DND-41 (cell line): ENCODE measurements at regions not wholly inside any gene's neighbourhood (a gene's known extent, or its start where the extent isn't known, plus 50 kb on each side); places are given as distances from the start of the nearest gene placed in this dataset.

ENCODE experiments used
- ATAC-seq: fragments of 200-7000 bp; cut with Tn5 transposase; 3 replicates; pipeline ENCODE4 v1.9.1; 2021; ENCODE audit warnings: low read depth; ENCODE audit not compliant: insufficient read depth
- DNase-seq: peaks from one replicate; pipeline ENCODE4 v3.0.0-alpha.2; 2020
- H2AFZ ChIP-seq: 2 replicates; pipeline ENCODE4 v1.6.0; 2012; ENCODE audit warnings: low read depth, low read length
- H3K27ac ChIP-seq: 2 replicates; pipeline ENCODE4 v1.5.1; 2012; ENCODE audit warnings: low read length, inconsistent platforms
- H3K27me3 ChIP-seq: fragments of 200-600 bp; sonication (generic); 2 replicates; pipeline ENCODE4 v1.6.0; 2012; ENCODE audit warnings: low read length, mild to moderate bottlenecking, inconsistent platforms; ENCODE audit not compliant: insufficient read depth, poor library complexity
- H3K36me3 ChIP-seq: 2 replicates; pipeline ENCODE4 v1.5.1; 2012; ENCODE audit warnings: low read length, inconsistent platforms; ENCODE audit not compliant: insufficient read depth
- H3K4me1 ChIP-seq: 2 replicates; pipeline ENCODE4 v1.5.1; 2012; ENCODE audit warnings: mild to moderate bottlenecking, low read length; ENCODE audit not compliant: insufficient read depth
- H3K4me2 ChIP-seq: 2 replicates; pipeline ENCODE4 v1.6.0; 2012; ENCODE audit warnings: mild to moderate bottlenecking, moderate library complexity, low read length, inconsistent platforms; ENCODE audit not compliant: insufficient read depth
- H3K4me3 ChIP-seq, 2 experiments: fragments of 200-600 bp in 1 of 2; shearing (Covaris generic) in 1 of 2; 2 replicates each; pipeline ENCODE4 v1.5.1; 2012 to 2016; ENCODE audit warnings: inconsistent platforms in 2 of 2, low read length in 2 of 2, mild to moderate bottlenecking in 2 of 2, low read depth in 1 of 2, moderate library complexity in 1 of 2
- H3K79me2 ChIP-seq: 2 replicates; pipeline ENCODE4 v1.6.0; 2012; ENCODE audit warnings: low read length, inconsistent platforms; ENCODE audit not compliant: insufficient read depth
- H3K9ac ChIP-seq: 2 replicates; pipeline ENCODE4 v1.6.0; 2012; ENCODE audit warnings: low read depth, mild to moderate bottlenecking, inconsistent platforms, low read length, moderate library complexity
- H3K9me3 ChIP-seq: 2 replicates; pipeline ENCODE4 v1.5.1; 2012; ENCODE audit warnings: low read length, moderate library complexity, mild to moderate bottlenecking, inconsistent platforms; ENCODE audit not compliant: insufficient read depth, severe bottlenecking
- H4K20me1 ChIP-seq: 2 replicates; pipeline ENCODE4 v1.6.0; 2012; ENCODE audit warnings: low read length; ENCODE audit not compliant: insufficient read depth
- EZH2 ChIP-seq: IDR thresholded peaks from 3 replicates; pipeline ENCODE4 v1.6.1; 2012; ENCODE audit warnings: borderline replicate concordance, low read depth, mild to moderate bottlenecking, moderate library complexity, low read length, inconsistent platforms; ENCODE audit not compliant: severe bottlenecking
- TF ChIP-seq, protein P1 (sequence below): IDR thresholded peaks from 2 replicates; pipeline ENCODE4 v1.5.1; 2012; ENCODE audit warnings: borderline replicate concordance, low read length, moderate library complexity, mild to moderate bottlenecking; ENCODE audit not compliant: poor library complexity, severe bottlenecking; ENCODE audit errors: extremely low read depth

DNA sequence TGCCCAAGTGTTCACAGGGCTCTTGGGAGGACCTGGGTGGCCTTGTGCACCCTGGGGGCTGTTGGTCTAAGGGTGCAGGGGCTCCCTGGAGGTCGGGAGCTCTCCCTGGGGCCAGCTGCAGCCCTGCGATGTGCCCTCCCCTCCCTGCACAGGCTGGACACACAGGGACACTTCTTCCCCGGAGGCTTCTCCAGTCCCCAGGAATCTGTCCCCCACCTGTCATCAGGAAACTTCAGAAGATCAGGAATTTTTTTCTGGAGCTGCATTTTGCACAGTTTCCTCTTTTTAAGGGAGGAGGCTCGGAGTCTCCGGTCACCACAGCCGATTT, 66.9 kb upstream of the BHLHE23 start:
- TF ChIP-seq, protein P1, sequence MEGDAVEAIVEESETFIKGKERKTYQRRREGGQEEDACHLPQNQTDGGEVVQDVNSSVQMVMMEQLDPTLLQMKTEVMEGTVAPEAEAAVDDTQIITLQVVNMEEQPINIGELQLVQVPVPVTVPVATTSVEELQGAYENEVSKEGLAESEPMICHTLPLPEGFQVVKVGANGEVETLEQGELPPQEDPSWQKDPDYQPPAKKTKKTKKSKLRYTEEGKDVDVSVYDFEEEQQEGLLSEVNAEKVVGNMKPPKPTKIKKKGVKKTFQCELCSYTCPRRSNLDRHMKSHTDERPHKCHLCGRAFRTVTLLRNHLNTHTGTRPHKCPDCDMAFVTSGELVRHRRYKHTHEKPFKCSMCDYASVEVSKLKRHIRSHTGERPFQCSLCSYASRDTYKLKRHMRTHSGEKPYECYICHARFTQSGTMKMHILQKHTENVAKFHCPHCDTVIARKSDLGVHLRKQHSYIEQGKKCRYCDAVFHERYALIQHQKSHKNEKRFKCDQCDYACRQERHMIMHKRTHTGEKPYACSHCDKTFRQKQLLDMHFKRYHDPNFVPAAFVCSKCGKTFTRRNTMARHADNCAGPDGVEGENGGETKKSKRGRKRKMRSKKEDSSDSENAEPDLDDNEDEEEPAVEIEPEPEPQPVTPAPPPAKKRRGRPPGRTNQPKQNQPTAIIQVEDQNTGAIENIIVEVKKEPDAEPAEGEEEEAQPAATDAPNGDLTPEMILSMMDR, result no peak
- no peak for TF ChIP-seq EZH2
- H3K4me3 ChIP-seq, result no peak overlapping the region
- no peak overlapping the region for H3K9ac ChIP-seq
- peaks cover 29% of the 10 kb centered on the region for H4K20me1 ChIP-seq
- peaks cover 21% of the 10 kb centered on the region for H3K9me3 ChIP-seq
- no peaks in the 10 kb centered on the region for H3K4me1 ChIP-seq
- H3K79me2 ChIP-seq, result no peaks in the 10 kb centered on the region
- no peak overlapping the region for H3K4me2 ChIP-seq
- no peaks in the 10 kb centered on the region for H3K36me3 ChIP-seq
- ATAC-seq, result no peak
- H3K27me3 ChIP-seq, result no peaks in the 10 kb centered on the region
- DNase-seq, result no peak
- no peak overlapping the region for H2AFZ ChIP-seq
- H3K27ac ChIP-seq, result no peak overlapping the region

DNA sequence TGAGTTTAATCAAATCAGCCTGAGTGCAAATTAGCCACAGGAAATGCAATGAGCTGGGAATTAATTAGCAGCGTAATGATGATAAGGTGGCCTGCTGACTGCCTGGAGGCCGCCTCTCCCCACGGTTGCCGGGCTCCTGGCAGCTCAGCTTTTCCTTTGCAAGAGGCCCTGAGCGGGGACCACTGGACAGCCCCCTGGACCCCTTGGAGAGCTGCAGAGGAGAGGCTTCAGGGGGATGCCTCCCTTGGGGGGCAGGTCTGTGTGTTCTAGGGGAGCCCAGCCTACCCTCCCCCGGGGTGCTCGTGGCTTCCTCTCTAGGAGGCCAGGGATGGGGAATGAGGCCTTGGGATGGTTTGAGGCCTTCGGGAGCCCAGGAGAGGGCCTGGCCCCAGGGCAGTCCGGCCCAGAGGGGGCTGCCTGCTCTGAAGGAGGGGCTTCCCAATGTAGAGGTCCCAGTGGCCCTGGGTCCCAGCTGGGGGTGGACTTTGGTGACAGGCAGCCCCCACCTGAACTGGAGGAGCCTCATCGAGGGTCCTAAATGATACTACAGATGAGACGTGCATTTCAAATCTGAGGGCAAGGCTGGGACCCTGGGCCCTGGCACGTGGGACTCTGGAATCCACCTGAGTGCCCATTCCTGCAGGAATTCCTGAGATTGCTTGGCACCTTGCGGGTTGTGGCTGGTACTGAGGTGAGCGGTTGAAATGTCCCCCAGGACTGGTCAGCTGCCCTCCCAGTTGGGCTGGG, 66.4 kb upstream of the BHLHE23 start:
- Histone ChIP-seq H3K27ac (no peak overlapping the region), H3K4me3 (no peak overlapping the region), H3K9me3 (peaks cover 17% of the 10 kb centered on the region), H4K20me1 (peaks cover 34% of the 10 kb centered on the region), H3K4me2 (no peak overlapping the region), H3K4me1 (no peaks in the 10 kb centered on the region), H3K27me3 (no peaks in the 10 kb centered on the region), H3K9ac (no peak overlapping the region), H2AFZ (no peak overlapping the region), H3K36me3 (no peaks in the 10 kb centered on the region), H3K79me2 (no peaks in the 10 kb centered on the region)
- ATAC-seq (no peak), DNase-seq (no peak)
- TF ChIP-seq EZH2, result no peak
- TF ChIP-seq, protein P1, result no peak

- Histone ChIP-seq H3K27me3 (no peaks in the 10 kb centered on the region), H3K27ac (no peak overlapping the region), H3K4me1 (no peaks in the 10 kb centered on the region), H4K20me1 (peaks cover 42% of the 10 kb centered on the region), H3K4me2 (no peak overlapping the region), H2AFZ (no peak overlapping the region), H3K9ac (no peak overlapping the region), H3K4me3 (no peak overlapping the region), H3K9me3 (peaks cover 9% of the 10 kb centered on the region), H3K79me2 (no peaks in the 10 kb centered on the region), H3K36me3 (no peaks in the 10 kb centered on the region)
- DNase-seq, result no peak
- TF ChIP-seq, protein P1, result no peak
- no peak for TF ChIP-seq EZH2
- no peak for ATAC-seq
These were observed 65.5 kb upstream of the BHLHE23 start for GRCh38 chr20:63072231-63072791.
